Nucleus accumbens (tissue), 56 donors: ENCODE measurements at regions not wholly inside any gene's neighbourhood (a gene's known extent, or its start where the extent isn't known, plus 50 kb on each side); places are given as distances from the start of the nearest gene placed in this dataset.
"Not testable (repeated sequence)": the region's sequence is repeated elsewhere in the genome, so short reads cannot be mapped to it uniquely, and the experiment has no call there.

Source experiments
- DNase-seq, 56 donors: peaks; one replicate each; lab custom pipeline; 2025; lab: John Stamatoyannopoulos, UW

GRCh38 chr3:26763723-26764122 is 141.2 kb downstream of the LRRC3B start:
- DNase-seq: no peak

- DNase-seq: no peak
Observed at GRCh38 chr3:26766031-26766430, 143.5 kb downstream of the LRRC3B start.

- peak in 1 of 56 donors; percentile 15 for DNase-seq
Observed at GRCh38 chr3:26768068-26768651, 145.6 kb downstream of the LRRC3B start.

GRCh38 chr3:26799679-26800317 is 177.2 kb downstream of the LRRC3B start:
- no peak for DNase-seq

GRCh38 chr3:26807272-26807671 is 184.7 kb downstream of the LRRC3B start:
- no peak for DNase-seq

- no peak for DNase-seq
Observed at GRCh38 chr3:26825454-26825853, 202.9 kb downstream of the LRRC3B start.

- no peak for DNase-seq
Observed at GRCh38 chr3:26827169-26827568, 204.6 kb downstream of the LRRC3B start.

GRCh38 chr3:26838026-26838425 is 215.5 kb downstream of the LRRC3B start:
- DNase-seq: no peak

GRCh38 chr3:26839001-26839400 is 216.4 kb downstream of the LRRC3B start:
- DNase-seq: no peak

- DNase-seq: no peak
Observed at GRCh38 chr3:26840272-26840870, 217.8 kb downstream of the LRRC3B start.

GRCh38 chr3:26845194-26845593 is 222.6 kb downstream of the LRRC3B start:
- no peak for DNase-seq

GRCh38 chr3:26847680-26848079 is 225.1 kb downstream of the LRRC3B start:
- DNase-seq: no peak

- DNase-seq: no peak
Observed at GRCh38 chr3:26894443-26894842, 271.9 kb downstream of the LRRC3B start.

GRCh38 chr3:26915208-26915607 is 292.6 kb downstream of the LRRC3B start:
- DNase-seq: no peak

GRCh38 chr3:26920646-26921478 is 298.3 kb downstream of the LRRC3B start:
- peak in 25 of 56 donors; percentile 0 to 67 (median 6) for DNase-seq

GRCh38 chr3:26931896-26932295 is 309.3 kb downstream of the LRRC3B start:
- DNase-seq: no peak

- DNase-seq: no peak
Observed at GRCh38 chr3:26932752-26933151, 310.2 kb downstream of the LRRC3B start.

- not testable (repeated sequence) for DNase-seq
Observed at GRCh38 chr3:26945480-26945879, 322.9 kb downstream of the LRRC3B start.

- DNase-seq: no peak
Observed at GRCh38 chr3:26960382-26960781, 337.8 kb downstream of the LRRC3B start.

- DNase-seq: no peak
Observed at GRCh38 chr3:26962492-26963360, 340.2 kb downstream of the LRRC3B start.
